PC-3 (cell line): ENCODE measurements at regions not wholly inside any gene's neighbourhood (a gene's known extent, or its start where the extent isn't known, plus 50 kb on each side); places are given as distances from the start of the nearest gene placed in this dataset.

ENCODE experiments used
- ATAC-seq: fragments of 200-7000 bp; cut with Tn5 transposase; 2 replicates; pipeline ENCODE4 v1.9.1; 2020; ENCODE audit warnings: mild to moderate bottlenecking, moderate library complexity
- BruUV-seq: library from RNA; stranded (reverse); fragments of 400-500 nt; replicated peaks from 2 replicates; lab custom pipeline; 2021; lab: Mats Ljungman, UMichigan
- CTCF ChIA-PET: fragments of 300-600 bp; sonication (Branson Sonifier 250); formaldehyde crosslinking; loops from one replicate; lab custom pipeline; 2022; ENCODE audit warnings: antibody characterized with exemption; lab: Charles Lee
- POLR2A ChIA-PET: fragments of 300-600 bp; sonication (Branson Sonifier 250); formaldehyde crosslinking; loops from one replicate; lab custom pipeline; 2022; ENCODE audit warnings: antibody characterized with exemption; ENCODE audit not compliant: unreplicated experiment; lab: Charles Lee
- DNase-seq: peaks from one replicate; pipeline ENCODE4 v3.0.0-alpha.2; 2015
- H2AFZ ChIP-seq: fragments of 300-600 bp; sonication (generic); 2 replicates; pipeline ENCODE4 v1.6.0; 2016; ENCODE audit warnings: antibody characterized with exemption, low read length
- H3F3A ChIP-seq: fragments of 300-600 bp; sonication (generic); one replicate; pipeline ENCODE4 v1.6.0; 2017; ENCODE audit warnings: antibody characterized with exemption, low read length, control low read depth, mild to moderate bottlenecking; ENCODE audit not compliant: unreplicated experiment
- H3K27ac ChIP-seq: fragments of 300-600 bp; sonication (generic); 2 replicates; pipeline ENCODE4 v1.5.1; 2016; ENCODE audit warnings: mild to moderate bottlenecking, low read length
- H3K27me3 ChIP-seq: fragments of 300-600 bp; sonication (generic); 2 replicates; pipeline ENCODE4 v1.6.1; 2016; ENCODE audit warnings: low read length, mixed read lengths
- H3K36me3 ChIP-seq: fragments of 300-600 bp; sonication (generic); 2 replicates; pipeline ENCODE4 v1.6.1; 2016; ENCODE audit warnings: low read depth, mixed run types, low read length, mixed read lengths
- H3K4me1 ChIP-seq: fragments of 300-600 bp; sonication (generic); 2 replicates; pipeline ENCODE4 v1.5.1; 2016; ENCODE audit warnings: low read length; ENCODE audit not compliant: insufficient read depth
- H3K4me2 ChIP-seq: fragments of 300-600 bp; sonication (generic); 2 replicates; pipeline ENCODE4 v1.6.0; 2016; ENCODE audit warnings: low read length
- H3K4me3 ChIP-seq: fragments of 300-600 bp; sonication (generic); 2 replicates; pipeline ENCODE4 v1.5.1; 2016; ENCODE audit warnings: mild to moderate bottlenecking, low read length, mixed read lengths
- H3K79me2 ChIP-seq: fragments of 300-600 bp; sonication (generic); 2 replicates; pipeline ENCODE4 v1.6.1; 2017; ENCODE audit warnings: low read length, mixed read lengths
- H3K9ac ChIP-seq: fragments of 300-600 bp; sonication (generic); 2 replicates; pipeline ENCODE4 v1.6.0; 2016; ENCODE audit warnings: mild to moderate bottlenecking, low read length
- H3K9me2 ChIP-seq: fragments of 300-600 bp; sonication (generic); replicated peaks from 2 replicates; pipeline ENCODE4 v1.6.1; 2016; ENCODE audit warnings: mixed run types, low read length, mixed read lengths
- H3K9me3 ChIP-seq: fragments of 300-600 bp; sonication (generic); 2 replicates; pipeline ENCODE4 v1.6.1; 2016; ENCODE audit warnings: low read length, mixed read lengths
- H4K20me1 ChIP-seq: fragments of 300-600 bp; sonication (generic); 2 replicates; pipeline ENCODE4 v1.6.1; 2016; ENCODE audit warnings: low read length, mixed read lengths
- CTCF ChIP-seq: fragments of 300-600 bp; sonication (generic); conservative IDR thresholded peaks from 2 replicates; pipeline ENCODE4 v1.5.1; 2017; ENCODE audit warnings: antibody characterized with exemption, low read depth, mild to moderate bottlenecking, low read length
- EZH2 ChIP-seq: fragments of 300-600 bp; sonication (generic); IDR thresholded peaks from one replicate; pipeline ENCODE4 v1.6.1; 2017; ENCODE audit warnings: antibody characterized with exemption, mild to moderate bottlenecking, low read length; ENCODE audit not compliant: unreplicated experiment
- EZH2phosphoT487 ChIP-seq: fragments of 300-600 bp; sonication (generic); IDR thresholded peaks from 2 replicates; pipeline ENCODE4 v1.6.1; 2018; ENCODE audit warnings: mild to moderate bottlenecking, antibody characterized with exemption, low read length, borderline replicate concordance
- intact Hi-C: fragments of 100-400 bp; cut with micrococcal nuclease; formaldehyde crosslinking; loops from 2 replicates; pipeline ENCODE4 v1.9.0; 2023

GRCh38 chr4:147366164-147366563 lies 114.7 kb upstream of the EDNRA start:
- no peaks in the 10 kb centered on the region for H3F3A ChIP-seq
- no peak for ATAC-seq
- peaks cover 46% of the 10 kb centered on the region for H3K4me1 ChIP-seq
- no peak overlapping the region for H3K9ac ChIP-seq
- ChIA-PET CTCF (no interaction called here), POLR2A (no interaction called here)
- H3K27ac ChIP-seq: no peak overlapping the region
- no peaks in the 10 kb centered on the region for H3K79me2 ChIP-seq
- intact Hi-C loops: no loop called here
- DNase-seq: no peak
- BruUV-seq: no TSS peak
- no peak overlapping the region for H3K4me2 ChIP-seq
- H3K36me3 ChIP-seq: no peaks in the 10 kb centered on the region
- no peaks in the 10 kb centered on the region for H3K9me2 ChIP-seq
- H3K27me3 ChIP-seq: no peaks in the 10 kb centered on the region
- H4K20me1 ChIP-seq: no peaks in the 10 kb centered on the region
- H2AFZ ChIP-seq: no peak overlapping the region
- H3K4me3 ChIP-seq: no peak overlapping the region
- H3K9me3 ChIP-seq: no peaks in the 10 kb centered on the region
- TF ChIP-seq CTCF (no peak), EZH2phosphoT487 (no peak), EZH2 (no peak)

- no peaks in the 10 kb centered on the region for H3K9me3 ChIP-seq
- no peaks in the 10 kb centered on the region for H3K9me2 ChIP-seq
- POLR2A ChIA-PET: no interaction called here
- no peak overlapping the region for H3K9ac ChIP-seq
- no peaks in the 10 kb centered on the region for H3K27me3 ChIP-seq
- intact Hi-C loops: no loop called here
- H4K20me1 ChIP-seq: no peaks in the 10 kb centered on the region
- H3K4me2 ChIP-seq: no peak overlapping the region
- DNase-seq (no peak), ATAC-seq (no peak)
- no peak overlapping the region for H2AFZ ChIP-seq
- no peaks in the 10 kb centered on the region for H3F3A ChIP-seq
- BruUV-seq: no TSS peak
- H3K27ac ChIP-seq: no peak overlapping the region
- no peaks in the 10 kb centered on the region for H3K79me2 ChIP-seq
- peaks cover under 1% of the 10 kb centered on the region; the same call in 1 of the 2 replicates for H3K36me3 ChIP-seq
- CTCF ChIA-PET: no interaction called here
- H3K4me1 ChIP-seq: peaks cover 39% of the 10 kb centered on the region
- no peak for TF ChIP-seq EZH2
- no peak for TF ChIP-seq EZH2phosphoT487
- no peak for TF ChIP-seq CTCF
- H3K4me3 ChIP-seq: no peak overlapping the region
Observed at GRCh38 chr4:147367891-147368290, 113.0 kb upstream of the EDNRA start.

GRCh38 chr4:147368948-147369347 lies 111.9 kb upstream of the EDNRA start:
- H3K9ac ChIP-seq: no peak overlapping the region
- H3K79me2 ChIP-seq: no peaks in the 10 kb centered on the region
- BruUV-seq: no TSS peak
- H3K27me3 ChIP-seq: no peaks in the 10 kb centered on the region
- H3K9me2 ChIP-seq: no peaks in the 10 kb centered on the region
- no peak overlapping the region for H3K27ac ChIP-seq
- no peaks in the 10 kb centered on the region for H4K20me1 ChIP-seq
- DNase-seq (no peak), ATAC-seq (no peak)
- peaks cover 3% of the 10 kb centered on the region; the same call in 1 of the 2 replicates for H3K36me3 ChIP-seq
- ChIA-PET POLR2A (no interaction called here), CTCF (no interaction called here)
- no peaks in the 10 kb centered on the region for H3F3A ChIP-seq
- no peak for TF ChIP-seq EZH2phosphoT487
- no peak for TF ChIP-seq CTCF
- no peak for TF ChIP-seq EZH2
- H3K4me1 ChIP-seq: peaks cover 29% of the 10 kb centered on the region
- no peak overlapping the region for H3K4me3 ChIP-seq
- H3K9me3 ChIP-seq: no peaks in the 10 kb centered on the region
- H3K4me2 ChIP-seq: no peak overlapping the region
- no peak overlapping the region for H2AFZ ChIP-seq
- intact Hi-C loops: no loop called here
